HUES48 (cell line): ENCODE measurements at regions not wholly inside any gene's neighbourhood (a gene's known extent, or its start where the extent isn't known, plus 50 kb on each side); places are given as distances from the start of the nearest gene placed in this dataset.

ENCODE experiments used
- H3K27ac ChIP-seq: one replicate; pipeline ENCODE4 v1.7.0; 2013; ENCODE audit warnings: low read depth, low read length, inconsistent platforms
- H3K27me3 ChIP-seq: 2 replicates; pipeline ENCODE4 v1.6.1; 2013; ENCODE audit warnings: mild to moderate bottlenecking, low read length; ENCODE audit not compliant: control insufficient read depth, insufficient read depth
- H3K36me3 ChIP-seq: 2 replicates; pipeline ENCODE4 v1.6.1; 2013; ENCODE audit warnings: low read length; ENCODE audit not compliant: control insufficient read depth, insufficient read depth
- H3K4me1 ChIP-seq: 2 replicates; pipeline ENCODE4 v1.6.1; 2013; ENCODE audit warnings: mild to moderate bottlenecking, low read length; ENCODE audit not compliant: control insufficient read depth, insufficient read depth
- H3K4me3 ChIP-seq: 2 replicates; pipeline ENCODE4 v1.5.1; 2013; ENCODE audit warnings: mild to moderate bottlenecking, low read depth, low read length
- H3K9ac ChIP-seq: 2 replicates; pipeline ENCODE4 v1.6.1; 2013; ENCODE audit warnings: mild to moderate bottlenecking, low read depth, low read length, moderate library complexity
- H3K9me3 ChIP-seq: 2 replicates; pipeline ENCODE4 v1.6.1; 2013; ENCODE audit warnings: low read length; ENCODE audit not compliant: control insufficient read depth, insufficient read depth

DNA sequence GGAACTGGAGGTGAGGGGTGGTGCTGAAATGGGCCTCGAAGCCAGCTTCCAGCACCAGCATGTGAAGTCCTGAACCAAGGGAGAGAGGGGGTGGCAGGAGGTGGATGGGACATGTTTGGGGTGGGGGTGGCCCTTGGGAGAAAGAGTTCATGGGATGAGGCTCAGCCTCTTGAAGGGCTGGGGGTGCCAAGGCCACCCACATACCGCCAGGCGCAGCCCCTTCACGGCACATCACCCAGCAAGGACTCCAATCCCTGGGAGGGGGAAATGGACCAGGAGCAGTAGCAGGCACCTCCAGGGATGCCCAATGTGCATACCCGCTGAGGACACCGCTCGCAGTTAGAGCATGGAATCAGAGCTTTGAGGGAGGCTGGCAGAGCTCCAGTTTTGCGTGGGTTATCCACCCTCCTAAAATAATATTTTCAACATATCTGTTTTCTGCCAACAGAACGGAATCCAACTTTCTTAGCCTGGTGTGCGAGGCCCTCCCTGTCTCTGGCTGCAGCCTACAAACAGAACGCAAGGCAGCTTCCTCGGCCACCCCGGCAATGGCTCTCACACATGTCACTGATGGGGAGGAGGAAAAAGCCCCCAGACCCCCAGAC is 140.5 kb upstream of the VSTM2B start:
- no peak overlapping the region for H3K4me3 ChIP-seq
- no peaks in the 10 kb centered on the region for H3K4me1 ChIP-seq
- H3K36me3 ChIP-seq = no peaks in the 10 kb centered on the region
- H3K27me3 ChIP-seq = no peaks in the 10 kb centered on the region
- no peak overlapping the region for H3K27ac ChIP-seq
- H3K9me3 ChIP-seq = no peaks in the 10 kb centered on the region
- no peak overlapping the region for H3K9ac ChIP-seq

GRCh38 chr19:29386970-29387369 is 138.8 kb upstream of the VSTM2B start:
- Histone ChIP-seq H3K9ac (no peak overlapping the region), H3K27ac (no peak overlapping the region), H3K27me3 (no peaks in the 10 kb centered on the region), H3K4me1 (no peaks in the 10 kb centered on the region), H3K9me3 (peaks cover 6% of the 10 kb centered on the region; the same call in 1 of the 2 replicates), H3K4me3 (no peak overlapping the region), H3K36me3 (no peaks in the 10 kb centered on the region)

- H3K9me3 ChIP-seq = peaks cover 7% of the 10 kb centered on the region; the same call in 1 of the 2 replicates
- no peaks in the 10 kb centered on the region for H3K4me1 ChIP-seq
- no peak overlapping the region for H3K9ac ChIP-seq
- H3K36me3 ChIP-seq = no peaks in the 10 kb centered on the region
- no peak overlapping the region for H3K27ac ChIP-seq
- no peak overlapping the region for H3K4me3 ChIP-seq
- H3K27me3 ChIP-seq = no peaks in the 10 kb centered on the region
These were observed 138.2 kb upstream of the VSTM2B start for GRCh38 chr19:29387586-29387985.

DNA sequence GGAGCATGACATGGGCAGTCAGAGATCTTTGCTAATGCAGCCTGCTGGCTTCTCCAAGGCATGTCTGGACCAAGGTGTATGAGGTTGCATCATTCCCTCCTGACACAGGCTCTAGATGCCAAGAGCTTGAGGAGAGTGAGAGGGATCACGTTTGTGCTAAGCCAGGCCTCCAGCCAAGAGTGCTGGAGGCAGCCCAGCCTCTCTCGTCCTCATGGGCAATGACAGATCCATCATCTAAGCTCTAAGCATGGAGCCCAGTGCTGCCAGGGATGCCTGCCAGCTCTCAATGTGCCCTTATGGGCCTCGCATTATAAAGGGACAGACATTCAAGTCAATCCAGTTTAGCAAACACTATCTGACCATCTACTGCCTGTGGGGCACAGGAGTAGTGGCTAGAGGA is 136.3 kb upstream of the VSTM2B start:
- H3K27ac ChIP-seq = no peak overlapping the region
- H3K4me3 ChIP-seq = no peak overlapping the region
- H3K9me3 ChIP-seq = peaks cover 7% of the 10 kb centered on the region; the same call in 1 of the 2 replicates
- no peaks in the 10 kb centered on the region for H3K27me3 ChIP-seq
- peaks cover 8% of the 10 kb centered on the region; the same call in 1 of the 2 replicates for H3K4me1 ChIP-seq
- no peak overlapping the region for H3K9ac ChIP-seq
- no peaks in the 10 kb centered on the region for H3K36me3 ChIP-seq

DNA sequence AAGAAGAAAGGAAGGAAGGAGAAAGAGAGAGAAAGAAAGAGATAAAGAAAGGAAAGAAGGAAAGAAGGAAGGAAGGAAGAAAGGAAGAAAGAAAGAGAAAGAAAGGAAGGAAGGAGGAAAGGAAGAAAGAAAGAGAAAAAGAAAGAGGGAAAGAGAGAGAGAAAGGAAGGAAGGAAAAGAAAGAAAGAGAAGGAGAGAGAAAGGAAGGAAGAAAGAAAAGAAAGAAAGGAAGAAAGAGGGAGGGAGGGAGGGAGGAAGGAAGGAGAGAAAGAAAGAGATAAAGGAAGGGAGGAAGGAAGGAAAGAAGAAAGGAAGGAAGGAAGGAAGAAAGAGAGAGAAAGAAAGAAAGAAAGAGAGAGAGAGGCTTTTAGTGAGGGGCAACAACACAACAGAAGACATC is 135.1 kb upstream of the VSTM2B start:
- Histone ChIP-seq H3K4me1 (peaks cover 8% of the 10 kb centered on the region; the same call in 1 of the 2 replicates), H3K9ac (no peak overlapping the region), H3K27me3 (no peaks in the 10 kb centered on the region)

GRCh38 chr19:29393915-29394460 is 131.8 kb upstream of the VSTM2B start:
- no peak overlapping the region for H3K27ac ChIP-seq

More for the DNA sequence above, 135.1 kb upstream of the VSTM2B start:
- Histone ChIP-seq H3K27ac (no peak overlapping the region), H3K4me3 (no peak overlapping the region), H3K9me3 (peaks cover 7% of the 10 kb centered on the region; the same call in 1 of the 2 replicates), H3K36me3 (no peaks in the 10 kb centered on the region)

DNA sequence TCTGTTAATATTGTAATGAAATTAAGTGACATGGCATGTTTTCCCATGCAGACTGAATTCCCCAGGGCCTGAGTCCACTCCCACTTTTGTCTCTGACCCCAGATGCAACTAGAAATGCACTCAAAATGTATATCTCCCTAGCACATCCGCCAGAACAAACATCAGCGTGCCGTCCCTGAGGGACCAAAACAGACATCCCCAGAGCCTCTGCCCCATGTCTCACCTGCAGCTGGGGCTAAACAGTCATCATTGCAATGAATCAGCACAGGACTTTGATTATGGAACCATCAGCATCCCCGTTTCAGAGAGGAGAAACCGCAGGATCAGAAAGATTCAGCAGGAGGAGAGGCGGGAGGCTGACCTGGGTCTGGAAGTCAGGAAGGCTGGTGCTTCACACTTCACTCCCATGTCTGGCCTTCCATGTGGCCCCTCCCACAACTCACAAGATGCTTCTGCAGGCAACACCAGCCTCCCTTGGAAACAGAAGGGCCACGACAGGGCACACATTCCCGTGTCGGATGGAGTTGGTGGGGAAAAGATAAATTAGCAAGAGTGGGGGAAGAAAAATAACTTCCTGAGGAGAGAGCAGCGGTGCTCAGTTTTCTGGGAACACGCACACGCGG is 130.6 kb upstream of the VSTM2B start:
- H3K36me3 ChIP-seq = no peaks in the 10 kb centered on the region
- peaks cover 7% of the 10 kb centered on the region; the same call in 1 of the 2 replicates for H3K9me3 ChIP-seq
- H3K27me3 ChIP-seq = no peaks in the 10 kb centered on the region
- peaks cover 8% of the 10 kb centered on the region; the same call in 1 of the 2 replicates for H3K4me1 ChIP-seq
- no peak overlapping the region for H3K27ac ChIP-seq
- no peak overlapping the region for H3K9ac ChIP-seq
- no peak overlapping the region for H3K4me3 ChIP-seq

More at GRCh38 chr19:29393915-29394460, 131.8 kb upstream of the VSTM2B start:
- H3K9me3 ChIP-seq = peaks cover 7% of the 10 kb centered on the region; the same call in 1 of the 2 replicates
- H3K9ac ChIP-seq = no peak overlapping the region
- H3K4me1 ChIP-seq = peaks cover 8% of the 10 kb centered on the region; the same call in 1 of the 2 replicates
- H3K4me3 ChIP-seq = no peak overlapping the region
- H3K27me3 ChIP-seq = no peaks in the 10 kb centered on the region
- H3K36me3 ChIP-seq = no peaks in the 10 kb centered on the region

GRCh38 chr19:29395734-29396414 is 129.9 kb upstream of the VSTM2B start:
- Histone ChIP-seq H3K9me3 (peaks cover 7% of the 10 kb centered on the region; the same call in 1 of the 2 replicates), H3K27me3 (no peaks in the 10 kb centered on the region), H3K36me3 (no peaks in the 10 kb centered on the region), H3K9ac (no peak overlapping the region), H3K4me1 (peaks cover 8% of the 10 kb centered on the region; the same call in 1 of the 2 replicates), H3K4me3 (no peak overlapping the region), H3K27ac (no peak overlapping the region)

GRCh38 chr19:29396925-29397324 is 128.9 kb upstream of the VSTM2B start:
- no peak overlapping the region for H3K27ac ChIP-seq

GRCh38 chr19:29397748-29398147 is 128.0 kb upstream of the VSTM2B start:
- Histone ChIP-seq H3K9ac (no peak overlapping the region), H3K9me3 (no peaks in the 10 kb centered on the region), H3K27me3 (no peaks in the 10 kb centered on the region), H3K4me1 (peaks cover 8% of the 10 kb centered on the region; the same call in 1 of the 2 replicates), H3K36me3 (no peaks in the 10 kb centered on the region), H3K27ac (no peak overlapping the region), H3K4me3 (no peak overlapping the region)

More at GRCh38 chr19:29396925-29397324, 128.9 kb upstream of the VSTM2B start:
- Histone ChIP-seq H3K9me3 (peaks cover 1% of the 10 kb centered on the region; the same call in 1 of the 2 replicates), H3K27me3 (no peaks in the 10 kb centered on the region), H3K36me3 (no peaks in the 10 kb centered on the region), H3K4me3 (no peak overlapping the region), H3K9ac (no peak overlapping the region), H3K4me1 (peaks cover 8% of the 10 kb centered on the region; the same call in 1 of the 2 replicates)
